ENCODE measurements at regions not wholly inside any gene's neighbourhood (a gene's known extent, or its start where the extent isn't known, plus 50 kb on each side); places are given as distances from the start of the nearest gene placed in this dataset.
"Not testable (repeated sequence)": the region's sequence is repeated elsewhere in the genome, so short reads cannot be mapped to it uniquely, and the experiment has no call there.

DNA sequence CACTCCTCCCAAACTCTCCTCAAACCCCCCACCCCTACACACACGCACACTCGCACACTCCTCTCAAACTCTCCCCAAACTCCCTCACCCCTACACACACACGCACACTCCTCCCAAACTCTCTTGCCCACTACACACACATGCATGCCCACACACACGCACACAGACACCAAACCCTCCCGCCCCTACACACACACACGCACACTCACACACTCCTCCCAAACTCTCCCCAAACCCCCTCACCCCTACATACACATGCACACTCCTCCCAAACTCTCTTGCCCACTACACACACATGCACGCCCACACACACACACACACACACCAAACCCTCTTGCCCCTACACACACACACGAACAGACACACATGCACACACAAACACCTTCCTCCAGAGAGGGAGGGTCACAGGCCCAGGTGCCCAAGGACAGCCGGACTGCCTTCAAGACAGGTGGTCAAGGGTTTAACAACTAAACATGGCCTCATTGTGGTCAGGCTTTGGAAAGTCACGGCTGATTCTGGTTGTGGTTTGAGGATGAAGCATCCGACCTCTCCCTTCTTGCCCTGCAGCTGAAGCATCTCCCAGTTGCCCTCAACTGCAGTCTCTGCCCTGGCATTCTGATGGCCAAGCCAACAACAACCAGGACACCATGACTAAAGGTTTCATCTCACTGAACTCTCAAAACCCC, 72.3 kb upstream of the SNTG2 start:
- FAIRE-seq (no peak), DNase-seq (ENCODE audit: low spot score) (no peak)

DNA sequence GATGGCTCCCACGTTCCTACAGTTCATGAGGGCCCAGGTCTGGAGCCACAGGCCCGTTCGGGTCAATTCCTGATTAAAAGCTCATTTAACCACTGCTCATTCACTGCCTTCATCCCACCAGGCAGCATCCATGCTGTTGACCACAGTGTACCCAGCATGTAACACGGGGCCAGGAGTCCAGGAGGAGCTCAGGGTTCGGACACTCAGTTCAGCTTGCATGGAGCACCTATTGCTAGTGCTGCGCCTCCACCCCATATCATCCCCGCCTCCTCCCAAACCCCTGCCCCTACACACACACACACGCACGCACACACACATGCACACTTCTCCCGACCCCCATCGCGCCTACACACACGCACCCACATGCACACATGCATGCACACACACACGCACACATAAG, 72.9 kb upstream of the SNTG2 start:
- DNase-seq (ENCODE audit: low spot score), result no peak
- no peak for FAIRE-seq

DNA sequence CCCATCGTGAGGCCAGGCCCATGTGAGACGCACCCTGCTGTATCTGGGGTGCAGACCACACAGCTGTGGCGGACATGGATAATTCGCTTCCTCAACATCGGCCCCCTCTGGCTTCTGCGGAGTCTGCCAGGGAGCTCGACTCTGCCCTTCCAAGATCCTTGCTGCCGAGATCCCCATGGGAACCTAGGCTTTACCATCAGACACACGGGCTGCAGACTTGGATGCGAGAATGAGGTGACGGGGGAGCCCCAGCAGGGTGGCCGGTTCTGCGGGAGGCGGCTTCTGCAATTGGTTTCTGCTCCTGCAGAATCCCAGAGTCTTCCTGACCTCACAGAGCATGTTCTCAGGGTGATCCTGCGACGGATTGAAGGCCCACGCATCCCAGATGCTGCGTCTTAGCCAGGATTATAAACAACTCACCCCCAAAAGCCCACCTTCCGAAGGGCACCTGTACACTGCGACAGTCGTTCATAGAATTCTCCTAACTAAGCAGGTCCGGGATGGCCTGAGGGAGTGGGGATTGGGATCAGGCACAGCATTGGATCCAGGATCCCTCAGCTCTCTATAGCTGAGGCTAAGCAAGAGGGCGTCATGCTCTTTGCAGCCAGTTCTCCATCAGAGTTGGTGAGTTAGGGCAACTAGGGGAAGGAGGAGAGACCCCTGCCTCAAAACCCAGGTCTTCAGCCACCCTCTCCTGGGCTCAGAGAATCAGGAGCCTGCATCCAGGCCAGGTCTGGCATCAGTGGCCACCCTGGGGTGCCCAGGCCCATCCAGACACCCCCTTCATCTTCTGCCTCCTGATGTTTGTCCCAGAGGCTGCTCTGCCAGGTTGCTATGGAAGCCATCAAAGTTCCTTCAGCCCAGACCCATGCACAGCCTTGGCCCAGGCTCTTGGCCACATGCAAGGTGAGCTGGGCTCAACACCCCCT, 74.7 kb upstream of the SNTG2 start:
- DNase-seq (ENCODE audit: low spot score) (no peak), FAIRE-seq (no peak)

DNA sequence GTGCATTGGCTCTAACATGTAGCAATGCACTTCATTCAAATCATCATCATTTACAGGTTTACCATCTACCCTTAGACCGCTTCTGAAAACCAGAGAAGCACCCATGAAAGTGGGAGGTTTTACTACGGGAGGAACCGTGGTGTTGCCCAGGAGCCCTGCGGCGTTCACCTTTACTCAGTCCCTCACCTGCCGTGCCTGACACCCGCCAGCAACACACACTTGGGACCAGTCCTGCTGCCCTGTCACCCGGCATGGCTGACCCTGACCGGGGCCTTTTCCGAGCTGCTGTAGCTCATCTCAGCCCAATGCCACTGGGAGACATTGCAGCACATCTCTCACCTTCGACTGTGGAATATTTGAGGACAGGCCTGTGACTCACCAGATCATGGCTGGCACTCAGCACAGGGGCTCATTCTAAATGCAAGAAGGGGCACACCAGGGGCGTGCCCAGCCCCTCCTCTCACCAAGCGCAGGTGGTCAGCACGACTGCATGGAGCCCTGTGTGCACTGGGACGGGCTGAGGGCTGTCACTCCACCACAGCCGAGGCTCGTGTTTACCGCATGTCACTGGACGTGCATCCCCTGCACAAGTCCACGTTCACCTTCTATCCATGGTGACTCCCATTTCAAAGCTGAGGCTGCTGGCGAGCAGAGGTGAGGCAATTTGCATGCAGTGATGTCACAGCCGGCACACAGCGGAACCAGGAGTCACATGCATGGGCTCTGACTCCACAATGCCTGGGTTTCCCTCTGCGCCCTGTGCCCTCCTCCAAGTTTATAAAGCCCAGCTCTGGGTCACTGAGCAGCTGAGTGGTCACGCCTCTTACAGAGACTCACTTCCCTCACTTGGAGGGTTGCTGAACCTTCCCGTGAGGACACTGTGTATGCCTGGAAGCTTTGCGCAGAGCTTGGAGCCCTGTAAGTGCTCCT, 76.7 kb upstream of the SNTG2 start:
- no peak for FAIRE-seq
- DNase-seq (ENCODE audit: low spot score), result no peak

DNA sequence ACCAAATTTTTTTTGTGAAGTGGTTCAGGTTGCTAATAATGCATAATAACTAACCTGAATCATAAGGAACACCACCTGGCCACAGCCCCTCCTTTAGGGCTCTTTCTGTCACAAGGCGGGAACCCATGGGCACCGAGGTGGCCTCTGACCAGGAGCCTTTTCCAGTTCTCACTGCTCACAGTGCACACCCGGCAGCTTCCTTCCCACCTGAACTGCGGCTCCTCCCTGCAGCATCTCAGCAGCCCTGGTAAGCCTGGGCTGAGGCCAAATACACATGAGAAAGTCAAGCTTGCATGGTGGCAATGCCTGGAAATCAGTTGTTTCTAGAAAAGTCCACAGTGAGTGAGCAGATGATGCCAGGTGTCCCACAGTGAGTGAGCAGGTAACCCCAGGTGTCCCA, 77.6 kb upstream of the SNTG2 start:
- FAIRE-seq, result no peak
- DNase-seq (ENCODE audit: low spot score), result no peak

DNA sequence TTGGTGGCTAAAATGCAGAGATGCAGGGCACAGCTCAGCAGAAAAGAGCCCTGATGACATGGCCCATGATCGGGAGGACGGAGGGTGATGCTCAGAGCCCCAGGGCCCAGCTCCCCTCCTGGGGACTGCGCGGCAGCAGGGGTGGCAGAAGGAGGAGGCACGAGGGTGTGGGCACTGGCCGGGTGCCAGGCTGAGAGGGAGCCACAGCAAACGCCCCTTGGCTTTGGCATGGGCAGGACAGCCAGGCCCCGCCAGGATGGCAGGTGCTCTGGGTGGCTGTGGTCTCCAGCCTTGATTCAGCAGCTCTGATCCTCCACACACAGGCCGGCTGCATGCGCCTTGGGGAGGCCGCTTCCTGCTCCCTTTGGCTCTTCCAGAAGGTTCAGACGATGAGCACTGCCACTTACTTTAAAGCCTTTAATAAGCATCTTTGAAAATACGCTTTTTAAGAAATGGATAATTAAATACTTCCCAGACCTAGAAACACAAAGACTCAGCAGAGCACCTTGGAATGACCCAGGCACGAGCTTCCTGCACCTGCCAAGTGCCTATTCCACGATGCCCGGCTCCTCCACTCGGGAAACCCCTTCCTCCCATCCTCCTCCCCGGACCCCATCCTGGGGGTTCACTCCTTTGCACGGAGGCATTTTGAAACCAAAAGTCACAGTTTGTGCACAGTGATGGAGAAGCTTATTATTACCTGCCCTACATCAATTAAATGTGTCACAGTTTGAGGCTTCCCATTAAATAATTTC, 78.5 kb upstream of the SNTG2 start:
- FAIRE-seq, result no peak

DNA sequence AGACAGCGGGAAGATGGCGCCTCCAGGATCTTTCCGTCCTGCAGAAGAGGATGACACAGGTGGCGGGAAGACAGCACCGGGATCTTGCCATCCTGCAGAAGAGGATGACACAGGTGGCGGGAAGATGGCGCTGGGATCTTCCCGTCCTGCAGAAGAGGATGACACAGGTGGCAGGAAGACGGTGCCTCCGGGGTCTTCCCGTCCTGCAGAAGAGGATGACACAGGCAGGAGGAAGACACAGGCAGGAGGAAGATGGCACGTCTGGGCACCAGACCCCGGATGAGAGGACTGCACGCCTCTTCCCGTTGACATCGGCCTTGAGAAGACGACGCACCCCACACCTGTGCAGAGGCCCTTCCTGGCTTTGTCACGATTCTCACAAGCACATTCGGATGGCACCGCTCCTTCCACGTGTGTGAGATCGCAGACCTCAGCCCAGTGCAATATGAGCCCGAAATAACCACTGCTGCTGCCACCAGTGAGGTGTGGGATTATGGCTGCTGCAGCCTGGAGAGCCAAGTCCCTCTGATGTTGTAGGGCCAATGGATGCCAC, 79.4 kb upstream of the SNTG2 start:
- DNase-seq (ENCODE audit: low spot score) (no peak), FAIRE-seq (no peak)

More for the DNA sequence above, 78.5 kb upstream of the SNTG2 start:
- no peak for DNase-seq (ENCODE audit: low spot score)

DNA sequence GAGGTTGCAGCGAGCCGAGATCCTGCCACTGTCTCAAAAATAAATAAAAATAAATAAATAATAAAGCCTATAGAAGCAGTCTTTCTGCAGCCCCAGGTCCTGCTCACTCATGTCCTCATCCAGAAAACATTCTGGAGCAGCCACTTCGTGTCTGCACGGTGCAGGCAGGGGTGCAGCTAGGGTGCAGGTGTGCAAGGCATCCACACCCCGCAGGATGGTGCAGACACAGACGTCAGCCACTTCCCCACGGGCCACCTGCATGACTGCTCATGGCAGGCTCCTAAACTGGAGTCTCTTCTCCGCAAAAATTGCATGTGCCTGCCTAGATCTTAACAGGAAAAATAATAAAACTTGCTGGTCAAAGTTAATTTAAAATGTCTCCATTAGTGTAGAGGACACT, 80.2 kb upstream of the SNTG2 start:
- no peak for FAIRE-seq
- DNase-seq (ENCODE audit: low spot score), result no peak

DNA sequence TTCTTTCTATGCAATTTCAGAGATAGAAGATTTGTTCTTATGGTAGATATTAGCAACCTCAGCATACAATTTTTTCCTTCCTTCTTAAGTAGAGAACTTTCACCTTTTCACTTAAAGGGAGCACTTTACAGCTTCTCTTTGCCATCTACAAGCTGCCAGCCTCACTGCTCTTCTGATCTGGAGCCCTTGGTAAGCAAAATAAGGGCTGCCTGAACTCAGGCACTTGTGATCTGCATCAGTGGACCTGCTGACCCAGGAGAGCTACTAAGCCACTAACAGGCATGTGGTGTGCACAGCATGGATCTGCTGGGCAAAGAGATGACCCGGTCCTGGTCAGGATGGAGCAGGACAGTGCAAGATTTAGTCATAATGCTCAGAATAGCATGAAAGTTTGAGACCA, 80.8 kb upstream of the SNTG2 start:
- DNase-seq (ENCODE audit: low spot score) (no peak), FAIRE-seq (no peak)

DNA sequence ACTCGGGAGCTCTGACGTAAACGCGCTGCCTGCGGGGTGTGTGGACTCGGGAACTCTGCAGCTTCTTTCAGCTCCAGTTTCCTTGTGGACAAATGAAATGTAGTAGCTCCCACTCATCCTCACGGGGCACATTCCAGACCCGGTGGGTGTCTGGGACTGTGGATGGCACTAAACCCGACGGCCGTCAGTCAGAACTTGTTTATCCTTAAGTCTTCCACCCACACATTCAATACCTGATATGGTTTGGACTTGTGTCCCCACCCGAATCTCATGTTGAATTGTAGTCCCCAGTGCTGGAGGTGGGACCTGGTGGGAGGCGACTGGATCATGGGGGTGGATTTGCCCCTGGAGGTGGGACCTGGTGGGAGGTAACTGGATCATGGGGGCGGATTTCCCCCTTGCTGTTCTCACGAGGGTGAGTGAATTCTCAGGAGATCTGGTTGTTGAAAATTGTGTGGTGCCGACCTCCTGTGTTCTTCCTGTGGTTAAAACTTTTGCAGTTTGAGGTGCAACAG, 81.2 kb upstream of the SNTG2 start:
- FAIRE-seq (no peak), DNase-seq (ENCODE audit: low spot score) (no peak)

DNA sequence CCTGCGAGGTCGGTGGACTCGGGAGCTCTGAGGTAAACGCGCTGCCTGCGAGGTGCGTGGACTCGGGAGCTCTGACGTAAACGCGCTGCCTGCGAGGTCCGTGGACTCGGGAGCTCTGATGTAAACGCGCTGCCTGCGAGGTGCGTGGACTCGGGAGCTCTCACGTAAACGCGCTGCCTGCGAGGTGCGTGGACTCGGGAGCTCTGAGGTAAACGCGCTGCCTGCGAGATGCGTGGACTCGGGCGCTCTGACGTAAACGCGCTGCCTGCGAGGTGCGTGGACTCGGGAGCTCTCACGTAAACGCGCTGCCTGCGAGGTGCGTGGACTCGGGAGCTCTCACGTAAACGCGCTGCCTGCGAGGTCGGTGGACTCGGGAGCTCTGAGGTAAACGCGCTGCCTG, 81.8 kb upstream of the SNTG2 start:
- DNase-seq (ENCODE audit: low spot score); FAIRE-seq: not testable (repeated sequence)

DNA sequence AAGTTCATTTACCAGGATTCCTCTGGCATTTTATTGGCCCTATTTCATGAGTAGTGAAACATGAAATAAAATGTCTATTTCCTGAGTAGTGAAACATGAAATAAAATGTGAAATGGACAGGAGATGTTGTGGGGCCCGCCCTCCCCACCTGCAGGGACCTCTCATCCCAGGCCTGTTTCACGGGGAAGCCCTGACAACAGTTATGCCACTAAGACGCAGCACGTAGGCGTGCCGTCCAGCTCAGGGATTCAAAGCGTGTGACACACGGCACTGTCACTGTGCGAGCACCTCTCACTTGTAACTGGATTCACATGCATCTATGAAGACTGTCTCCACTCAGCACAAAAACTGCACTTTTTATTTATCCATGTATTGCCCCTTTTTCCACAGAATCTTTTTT, 83.4 kb upstream of the SNTG2 start:
- FAIRE-seq, result no peak
- DNase-seq (ENCODE audit: low spot score), result no peak

DNA sequence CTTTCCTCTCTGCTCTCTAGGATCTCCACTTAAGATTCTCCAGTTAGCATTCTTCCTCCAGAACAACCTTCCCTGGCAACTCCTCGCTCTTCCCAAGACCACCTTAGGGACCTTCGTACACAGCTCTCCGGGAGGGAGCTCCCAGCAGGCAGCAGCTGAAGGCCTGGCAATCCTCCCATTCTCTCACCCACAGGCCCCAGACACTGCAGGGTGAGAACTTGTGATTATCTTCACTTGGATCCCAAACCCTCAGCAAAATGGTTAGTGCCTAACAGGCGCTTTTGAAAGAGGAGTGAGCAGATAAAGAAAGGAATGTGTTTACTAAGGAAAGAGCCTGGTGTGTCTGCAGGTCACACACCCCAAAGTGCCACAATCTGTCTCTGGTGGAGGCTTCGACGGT, 83.8 kb upstream of the SNTG2 start:
- no peak for FAIRE-seq
- DNase-seq (ENCODE audit: low spot score), result no peak

DNA sequence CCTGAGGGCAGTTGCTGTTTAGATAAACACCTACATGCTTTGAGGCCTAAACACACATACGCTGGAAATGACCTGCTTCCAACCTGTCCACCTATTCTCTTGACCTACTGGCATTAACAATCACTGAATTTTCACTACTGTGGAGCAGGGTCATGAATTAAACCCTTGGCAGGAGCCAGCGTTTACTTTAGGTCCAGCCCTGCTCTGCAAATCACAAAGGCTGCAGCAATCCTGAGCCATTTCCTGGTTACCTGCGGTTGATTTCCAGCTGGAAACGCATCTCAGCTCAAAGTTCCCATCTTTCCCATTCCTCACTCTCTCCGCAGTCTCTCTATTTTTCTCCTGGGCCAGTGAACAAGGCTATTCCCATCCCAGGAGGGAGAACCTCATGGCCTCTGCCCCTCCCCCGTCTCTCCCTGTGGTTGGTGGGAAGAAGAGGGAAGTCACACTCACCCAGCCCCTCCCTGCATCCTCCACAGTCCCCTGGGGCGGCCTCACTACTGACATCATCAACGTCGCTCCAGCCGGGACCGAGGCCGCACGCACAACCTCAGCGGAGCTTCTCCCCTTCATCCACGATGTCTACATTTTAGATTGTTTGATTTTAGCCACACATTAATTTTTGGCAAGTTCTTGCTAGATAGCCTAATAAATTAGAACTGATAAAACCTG, 84.5 kb upstream of the SNTG2 start:
- FAIRE-seq, result no peak

DNA sequence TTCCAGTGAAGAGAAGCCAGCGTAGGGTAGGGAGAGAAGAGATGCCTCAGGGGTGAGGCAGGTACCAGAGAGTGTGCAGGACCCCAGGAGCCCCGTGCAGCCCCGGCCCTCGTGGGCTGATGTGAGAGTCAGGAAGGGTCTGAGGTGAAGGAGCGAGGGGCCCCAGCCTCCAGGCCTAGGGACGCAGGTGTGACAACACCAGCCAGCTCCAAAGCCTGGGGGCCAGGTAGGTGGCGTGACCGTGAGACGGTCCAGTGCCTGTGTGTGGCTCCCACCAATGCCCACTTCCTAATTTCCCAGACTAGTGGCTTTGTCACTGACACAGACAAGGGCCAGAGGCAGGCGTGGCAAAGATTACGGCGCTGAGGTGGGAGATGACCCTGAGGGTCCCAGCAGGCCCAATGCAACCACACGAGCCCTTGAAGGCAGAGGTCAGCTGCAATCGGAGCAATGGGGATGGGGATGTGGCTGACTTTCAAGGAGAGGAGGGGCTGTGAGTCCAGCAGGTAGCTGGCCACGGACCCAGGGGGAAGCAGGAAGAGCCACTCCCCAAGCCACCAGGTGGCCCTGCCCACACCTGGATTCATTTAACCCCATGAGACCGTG, 86.0 kb upstream of the SNTG2 start:
- DNase-seq (ENCODE audit: low spot score) (no peak), FAIRE-seq (no peak)

More for the DNA sequence above, 84.5 kb upstream of the SNTG2 start:
- no peak for DNase-seq (ENCODE audit: low spot score)

DNA sequence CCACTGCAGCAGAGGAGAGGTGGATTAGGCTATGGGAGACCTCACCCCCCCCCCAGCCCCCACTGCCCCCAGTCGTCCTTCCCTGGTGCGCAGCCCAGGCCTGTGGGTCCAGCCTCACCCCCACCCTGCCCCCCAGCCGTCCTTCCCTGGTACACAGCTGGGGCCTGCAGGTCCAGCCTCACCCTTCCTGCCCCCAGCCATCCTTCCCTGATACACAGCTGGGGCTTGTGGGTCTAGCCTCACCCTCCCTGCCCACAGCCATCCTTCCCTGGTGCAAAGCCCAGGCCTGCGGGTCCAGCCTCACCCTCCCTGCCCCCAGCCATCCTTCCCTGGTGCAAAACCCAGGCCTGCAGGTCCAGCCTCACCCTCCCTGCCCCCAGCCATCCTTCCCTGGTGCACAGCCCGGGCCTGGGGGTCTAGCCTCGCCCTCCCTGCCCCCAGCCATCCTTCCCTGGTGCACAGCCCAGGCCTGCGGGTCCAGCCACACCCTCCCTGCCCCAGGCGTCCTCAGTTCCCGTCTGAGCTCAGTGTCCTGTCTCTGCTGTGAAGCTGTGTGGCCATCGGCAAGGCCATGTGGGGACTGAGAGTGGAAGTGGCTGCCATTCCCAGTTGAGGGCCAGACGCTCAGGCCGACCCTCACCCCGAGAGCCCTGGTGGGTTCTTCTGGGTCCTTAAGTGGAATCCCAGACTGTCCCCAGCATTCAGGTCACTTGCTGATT, 86.8 kb upstream of the SNTG2 start:
- FAIRE-seq (no peak), DNase-seq (ENCODE audit: low spot score) (no peak)

DNA sequence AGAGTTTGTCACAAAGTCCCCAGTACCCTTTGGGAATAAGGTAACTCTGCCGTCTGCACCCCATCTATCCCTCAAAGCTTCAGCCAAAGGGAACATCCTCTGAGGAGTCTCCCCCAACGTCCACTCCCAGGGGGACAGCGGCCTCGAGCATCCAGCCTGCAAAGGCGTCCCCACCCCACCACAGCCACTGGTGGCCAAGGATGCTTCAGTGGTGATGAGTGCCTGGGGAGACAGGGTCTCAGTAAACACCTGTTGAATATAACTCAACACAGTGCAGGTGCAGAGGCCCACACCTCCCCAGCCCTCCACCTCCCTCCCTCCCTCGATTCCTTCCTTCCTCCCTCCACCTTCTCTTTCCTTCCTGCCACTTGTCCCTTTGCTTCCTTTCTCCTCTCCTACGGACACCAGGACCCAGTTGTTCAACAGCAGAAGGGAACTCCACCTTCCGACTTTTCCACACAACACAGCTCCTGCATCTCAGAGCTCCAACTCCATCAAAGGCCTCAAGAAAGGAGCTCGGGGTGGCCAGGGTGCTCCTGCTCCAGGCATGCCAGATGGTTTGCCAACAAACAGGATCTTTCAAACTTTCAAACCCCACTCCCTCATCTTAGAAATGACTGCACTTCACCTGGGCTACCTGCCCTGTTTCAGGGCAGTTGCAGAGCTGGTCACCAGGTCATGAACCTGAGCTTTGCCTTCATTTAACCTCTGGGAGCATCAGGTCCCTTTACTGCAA, 87.8 kb upstream of the SNTG2 start:
- FAIRE-seq (no peak), DNase-seq (ENCODE audit: low spot score) (no peak)

DNA sequence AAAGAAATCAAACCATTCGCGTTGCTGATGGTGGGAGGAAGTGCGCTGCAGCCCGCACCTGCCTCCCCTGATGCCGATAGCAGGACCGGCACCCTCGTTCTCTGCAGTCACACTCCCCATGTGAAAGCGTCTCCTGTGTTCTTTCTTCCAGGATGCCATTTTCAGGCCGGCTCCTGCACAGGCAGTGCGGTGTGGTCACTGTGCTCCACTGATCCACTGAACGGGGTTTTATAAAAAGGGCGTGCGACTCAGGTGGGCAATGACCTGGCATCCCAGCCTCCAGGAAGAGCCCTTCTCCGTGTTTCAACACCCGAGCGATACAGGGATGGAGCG, 88.3 kb upstream of the SNTG2 start:
- DNase-seq (ENCODE audit: low spot score) (no peak), FAIRE-seq (no peak)
